Liver (tissue), 8 donors: ENCODE measurements at regions not wholly inside any gene's neighbourhood (a gene's known extent, or its start where the extent isn't known, plus 50 kb on each side); places are given as distances from the start of the nearest gene placed in this dataset.

ENCODE experiments used
- DNase-seq: peaks from one replicate; pipeline ENCODE4 v3.0.0-alpha.2; 2017; ENCODE audit warnings: low spot score
- H3K27ac ChIP-seq, 2 donors: one replicate each; pipeline ENCODE4 v1.7.0; 2013; ENCODE audit warnings: inconsistent platforms in 2 of 2, low read length in 2 of 2, control low read depth in 1 of 2, low read depth in 1 of 2, mild to moderate bottlenecking in 1 of 2
- H3K27me3 ChIP-seq, 4 donors: one replicate each; pipeline versions ENCODE4 v1.6.1 to v1.7.0; 2013; ENCODE audit warnings: low read length in 3 of 4, inconsistent platforms in 1 of 4, mild to moderate bottlenecking in 1 of 4, moderate library complexity in 1 of 4; ENCODE audit not compliant: control insufficient read depth in 4 of 4, insufficient read depth in 4 of 4
- H3K36me3 ChIP-seq, 4 donors: one replicate each; pipeline versions ENCODE4 v1.6.1 to v1.7.0; 2013; ENCODE audit warnings: low read length in 3 of 4, mild to moderate bottlenecking in 3 of 4, low read depth in 1 of 4, moderate library complexity in 1 of 4; ENCODE audit not compliant: control insufficient read depth in 4 of 4, insufficient read depth in 3 of 4
- H3K4me1 ChIP-seq, 4 donors: one replicate each; pipeline versions ENCODE4 v1.6.1 to v1.7.0; 2013; ENCODE audit warnings: low read length in 3 of 4, mild to moderate bottlenecking in 3 of 4, moderate library complexity in 1 of 4; ENCODE audit not compliant: control insufficient read depth in 4 of 4, insufficient read depth in 4 of 4
- H3K4me3 ChIP-seq, 3 donors: one replicate each; pipeline versions ENCODE4 v1.6.1 to v1.7.0; 2013; ENCODE audit warnings: low read length in 3 of 3, control low read depth in 1 of 3, low read depth in 1 of 3, mild to moderate bottlenecking in 1 of 3
- H3K9ac ChIP-seq, 2 donors: one replicate each; pipeline ENCODE4 v1.7.0; 2013; ENCODE audit warnings: low read length in 2 of 2, mild to moderate bottlenecking in 2 of 2, moderate library complexity in 2 of 2, control low read depth in 1 of 2, low read depth in 1 of 2
- H3K9me3 ChIP-seq, 4 donors: one replicate each; pipeline versions ENCODE4 v1.6.1 to v1.7.0; 2013; ENCODE audit warnings: low read length in 3 of 4; ENCODE audit not compliant: control insufficient read depth in 4 of 4
- ATF3 ChIP-seq: IDR thresholded peaks from 2 replicates; pipeline ENCODE4 v1.6.1; 2016; ENCODE audit warnings: antibody characterized with exemption
- CTCF ChIP-seq: fragments of 150-350 bp; IDR thresholded peaks from 2 replicates; pipeline ENCODE4 v1.5.1; 2017; ENCODE audit warnings: improper control_type of control experiment, low read depth, low read length; ENCODE audit not compliant: missing input control
- EGR1 ChIP-seq, 2 donors: IDR thresholded peaks; 2 replicates each; pipeline ENCODE4 v1.6.1; 2016 to 2018; ENCODE audit warnings: antibody characterized with exemption in 2 of 2, low read depth in 2 of 2
- FOXA1 ChIP-seq: IDR thresholded peaks from 2 replicates; pipeline ENCODE4 v1.6.1; 2016; ENCODE audit warnings: antibody characterized with exemption
- GABPA ChIP-seq, 2 donors: IDR thresholded peaks in 1 of 2; conservative IDR thresholded peaks in 1 of 2; 2 replicates each; pipeline ENCODE4 v1.6.1; 2016; ENCODE audit warnings: antibody characterized with exemption in 2 of 2, mild to moderate bottlenecking in 1 of 2, moderate library complexity in 1 of 2
- JUND ChIP-seq, 2 donors: IDR thresholded peaks; 2 replicates each; pipeline ENCODE4 v1.6.1; 2016; ENCODE audit warnings: antibody characterized with exemption in 2 of 2
- MAX ChIP-seq: IDR thresholded peaks from 2 replicates; pipeline ENCODE4 v1.6.1; 2016; ENCODE audit warnings: antibody characterized with exemption
- NR2F2 ChIP-seq: IDR thresholded peaks from 2 replicates; pipeline ENCODE4 v1.6.1; 2016; ENCODE audit warnings: antibody characterized with exemption
- RAD21 ChIP-seq, 2 donors: IDR thresholded peaks; 2 replicates each; pipeline ENCODE4 v1.6.1; 2016; ENCODE audit warnings: antibody characterized with exemption in 2 of 2, mild to moderate bottlenecking in 2 of 2
- REST ChIP-seq: IDR thresholded peaks from 2 replicates; pipeline ENCODE4 v1.6.1; 2016; ENCODE audit warnings: antibody characterized with exemption, mild to moderate bottlenecking
- TAF1 ChIP-seq: conservative IDR thresholded peaks from 2 replicates; pipeline ENCODE4 v1.6.1; 2016; ENCODE audit warnings: antibody characterized with exemption, mild to moderate bottlenecking
- YY1 ChIP-seq: IDR thresholded peaks from 2 replicates; pipeline ENCODE4 v1.6.1; 2016; ENCODE audit warnings: antibody characterized with exemption, mild to moderate bottlenecking
- ZBTB33 ChIP-seq: IDR thresholded peaks from 2 replicates; pipeline ENCODE4 v1.6.1; 2016; ENCODE audit warnings: antibody characterized with exemption
- WGBS: extraction: QIAGEN DNeasy Blood & Tissue Kit; methylation state at CpG from one replicate; pipeline ENCODE4 v1.1.7; 2013; 5-methylcytosine and 5-hydroxymethylcytosine counted together
- donor health status: healthy.
- donor health status: healthy.
- donor health status: healthy.
- donor health status: healthy.
- donor health status: healthy.

GRCh38 chr16:35440875-35441274 is 1981.5 kb downstream of the TP53TG3F start:
- TF ChIP-seq RAD21 (IDR thresholded peaks at IDR 0.05) (no peak), TAF1 (no peak), ATF3 (no peak), GABPA (IDR thresholded peaks at IDR 0.05 in 1 of 2, conservative IDR thresholded peaks at IDR 0.05 in 1 of 2) (no peak), JUND (IDR thresholded peaks at IDR 0.05) (no peak), EGR1 (IDR thresholded peaks at IDR 0.05; ENCODE audit: low read depth in 2 of 2) (no peak), ZBTB33 (no peak), FOXA1 (no peak), YY1 (no peak)
- Histone ChIP-seq H3K9me3 (peaks cover 0 to 16% (median 7%) of the 10 kb centered on the region in 4 donors), H3K9ac (no peak overlapping the region), H3K4me3 (no peak overlapping the region), H3K36me3 (no peaks in the 10 kb centered on the region), H3K27me3 (peaks cover 0 to 2% (median 0%) of the 10 kb centered on the region in 4 donors), H3K4me1 (no peaks in the 10 kb centered on the region), H3K27ac (no peak overlapping the region)
- DNase-seq: no peak

- no peak overlapping the region for H3K9ac ChIP-seq
Measured at GRCh38 chr16:35447010-35447558, 1987.7 kb downstream of the TP53TG3F start.

More at GRCh38 chr16:35447010-35447558, 1987.7 kb downstream of the TP53TG3F start:
- H3K4me3 ChIP-seq: peak overlapping the region in 1 of 3 donors; percentile 18
- no peak overlapping the region for H3K27ac ChIP-seq
- no peak for DNase-seq
- TF ChIP-seq CTCF (no peak), MAX (no peak), NR2F2 (no peak), ATF3 (no peak), REST (no peak)
- WGBS: 35% methylated on average over 3 of the region's 3 CpGs
- peaks cover 3 to 40% (median 19%) of the 10 kb centered on the region in 4 donors for H3K9me3 ChIP-seq
- H3K27me3 ChIP-seq: no peaks in the 10 kb centered on the region
- H3K4me1 ChIP-seq: no peaks in the 10 kb centered on the region
- H3K36me3 ChIP-seq: no peaks in the 10 kb centered on the region
